K562 (cell line): ENCODE measurements at regions not wholly inside any gene's neighbourhood (a gene's known extent, or its start where the extent isn't known, plus 50 kb on each side); places are given as distances from the start of the nearest gene placed in this dataset.

ENCODE experiments used
- ATAC-seq: fragments of 200-7000 bp; cut with Tn5 transposase; 3 replicates; pipeline ENCODE4 v1.9.1; 2020; ENCODE audit warnings: moderate library complexity
- BruUV-seq: library from RNA; stranded (reverse); fragments of 400-500 nt; replicated peaks from 2 replicates; lab custom pipeline; 2021; lab: Mats Ljungman, UMichigan
- CTCF ChIA-PET: fragments of 300-600 bp; formaldehyde crosslinking; extraction: SDS; loops from one replicate; lab custom pipeline; 2021; ENCODE audit warnings: low intra/inter-chr PET ratio; lab: Yijun Ruan, JAX
- POLR2A ChIA-PET: fragments of 300-600, 350-650 bp; sonication (Branson Sonifier 250); formaldehyde crosslinking; extraction: SDS; loops from one replicate; lab custom pipeline; 2021; ENCODE audit warnings: antibody characterized with exemption, inconsistent platforms; lab: Yijun Ruan, JAX
- DNase-seq, 4 experiments: peaks; one replicate each; pipeline versions ENCODE4 v3.0.0 to v3.0.0-alpha.2; 2011 to 2018; ENCODE audit warnings: low spot score in 3 of 4, mixed read lengths in 3 of 4; ENCODE audit errors: extremely low read depth in 1 of 4
- FAIRE-seq: peaks from 2 replicates; lab custom pipeline; 2011; peaks lifted over from hg19 to GRCh38; lab: Jason Lieb, UNC
- H2AFZ ChIP-seq: 2 replicates; pipeline ENCODE4 v1.6.0; 2011; ENCODE audit warnings: low read depth, low read length, control low read depth, inconsistent platforms
- H3K27ac ChIP-seq: fragments of 200-600 bp; 3 replicates; pipeline ENCODE4 v1.8.0; 2011; ENCODE audit warnings: low read depth, mild to moderate bottlenecking, control low read depth, inconsistent platforms, low read length, moderate library complexity, mixed read lengths; ENCODE audit errors: extremely low read depth
- H3K27me3 ChIP-seq, 2 experiments: fragments of 300-600 bp in 1 of 2; 2 replicates in 1 of 2; 3 replicates in 1 of 2; pipeline versions ENCODE4 v1.6.0 to v1.8.0; 2011; ENCODE audit warnings: inconsistent platforms in 2 of 2, low read length in 2 of 2, mild to moderate bottlenecking in 1 of 2, mixed read lengths in 1 of 2, moderate library complexity in 1 of 2; ENCODE audit not compliant: control insufficient read depth in 2 of 2, insufficient read depth in 2 of 2
- H3K36me3 ChIP-seq: fragments of 300-600 bp; 3 replicates; pipeline ENCODE4 v1.8.0; 2011; ENCODE audit warnings: mild to moderate bottlenecking, low read length, inconsistent platforms; ENCODE audit not compliant: control insufficient read depth, insufficient read depth
- H3K4me1 ChIP-seq, 2 experiments: fragments of 200-600 bp in 1 of 2; replicated peaks in 1 of 2; 2 replicates in 1 of 2; 3 replicates in 1 of 2; pipeline versions ENCODE4 v1.5.1 to v1.8.0; 2011; ENCODE audit warnings: inconsistent platforms in 2 of 2, low read length in 2 of 2, mild to moderate bottlenecking in 1 of 2, mixed read lengths in 1 of 2, moderate library complexity in 1 of 2; ENCODE audit not compliant: control insufficient read depth in 2 of 2, insufficient read depth in 2 of 2
- H3K4me2 ChIP-seq: 2 replicates; pipeline ENCODE4 v1.6.1; 2011; ENCODE audit warnings: low read length, control low read depth, inconsistent platforms, mixed read lengths; ENCODE audit not compliant: insufficient read depth
- H3K4me3 ChIP-seq: fragments of 200-600 bp; sonication (generic), shearing (Covaris generic); 2 replicates; pipeline ENCODE4 v1.5.1; 2016; ENCODE audit warnings: control low read depth, inconsistent platforms
- H3K79me2 ChIP-seq: fragments of 200-600 bp; 3 replicates; pipeline ENCODE4 v1.8.0; 2011; ENCODE audit warnings: low read length, inconsistent platforms; ENCODE audit not compliant: control insufficient read depth, insufficient read depth
- H3K9ac ChIP-seq, 2 experiments: 2 replicates each; pipeline versions ENCODE4 v1.6.0 to v1.6.1; 2011; ENCODE audit warnings: low read depth in 2 of 2, low read length in 2 of 2, control low read depth in 1 of 2, inconsistent platforms in 1 of 2, mild to moderate bottlenecking in 1 of 2, mixed read lengths in 1 of 2; ENCODE audit not compliant: insufficient read depth in 1 of 2
- H3K9me1 ChIP-seq: one replicate; pipeline ENCODE4 v1.6.0; 2011; ENCODE audit warnings: inconsistent platforms, mild to moderate bottlenecking, low read length, moderate library complexity; ENCODE audit not compliant: control insufficient read depth, insufficient read depth
- H3K9me3 ChIP-seq: replicated peaks from 2 replicates; pipeline ENCODE4 v1.5.1; 2011; ENCODE audit warnings: low read depth, low read length, inconsistent platforms; ENCODE audit not compliant: control insufficient read depth, insufficient read depth
- H4K20me1 ChIP-seq: replicated peaks from 2 replicates; pipeline ENCODE4 v1.6.1; 2011; ENCODE audit warnings: low read length, inconsistent platforms, mixed read lengths; ENCODE audit not compliant: control insufficient read depth, insufficient read depth
- FOXO4 ChIP-seq: fragments of 450-650 bp; formaldehyde crosslinking; IDR thresholded peaks from 2 replicates; pipeline ENCODE4 v1.4.0; 2020; ENCODE audit warnings: mild to moderate bottlenecking, moderate library complexity
- HDAC6 ChIP-seq: IDR thresholded peaks from 2 replicates; pipeline ENCODE4 v1.6.1; 2012; ENCODE audit warnings: low read depth, mild to moderate bottlenecking, control low read depth, inconsistent platforms, low read length, moderate library complexity
- NFYB ChIP-seq: IDR thresholded peaks from 2 replicates; pipeline ENCODE4 v1.6.1; 2011; ENCODE audit warnings: mild to moderate bottlenecking, moderate library complexity; ENCODE audit not compliant: insufficient read length; ENCODE audit errors: extremely low read depth
- ZC3H8 ChIP-seq: fragments of 450-650 bp; IDR thresholded peaks from 2 replicates; pipeline ENCODE4 v1.6.1; 2017
- ZNF511 ChIP-seq: sonication (generic); formaldehyde crosslinking; IDR thresholded peaks from 2 replicates; pipeline ENCODE4 v1.8.0; 2022; ENCODE audit warnings: mild to moderate bottlenecking, missing genetic modification reagents
- WGBS: fragments of 100-300 bp; shearing (Covaris generic); methylation state at CpG from one replicate; pipeline ENCODE4 v1.1.6; 2016; ENCODE audit warnings: low coverage, mixed read lengths; ENCODE audit not compliant: insufficient coverage; ENCODE audit errors: missing lambda C conversion rate; 5-methylcytosine and 5-hydroxymethylcytosine counted together
- in situ Hi-C: fragments of 300-500 bp; cut with MboI; formaldehyde crosslinking; loops from 4 replicates; pipeline ENCODE4 v1.15.0; 2018; ENCODE audit warnings: inconsistent platforms, mixed read lengths
- intact Hi-C: fragments of 100-400 bp; cut with micrococcal nuclease; formaldehyde crosslinking; loops from 2 replicates; pipeline ENCODE4 v1.14.2; 2022

DNA sequence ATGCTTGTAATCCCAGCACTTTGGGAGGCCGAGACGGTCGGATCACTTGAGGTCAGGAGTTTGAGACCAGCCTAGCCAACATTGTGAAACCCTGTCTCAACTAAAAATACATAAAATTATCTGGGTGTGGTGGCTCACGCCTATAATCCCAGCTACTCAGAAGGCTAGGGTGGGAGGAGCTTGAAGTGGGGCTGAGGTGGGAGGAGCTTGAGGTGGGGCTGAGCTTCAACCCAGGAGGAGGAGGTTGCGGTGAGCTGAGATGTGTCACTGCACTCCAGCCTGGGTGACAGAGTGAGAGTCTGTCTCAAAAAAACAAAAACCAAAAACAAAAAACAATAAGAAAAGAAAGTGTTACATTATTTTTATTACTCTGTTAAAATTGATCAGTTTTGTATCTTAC lies 1164.4 kb upstream of the IGFBP7 start:
- CTCF ChIA-PET, result no interaction called here
- H3K4me3 ChIP-seq, result no peak overlapping the region
- WGBS, result 0% methylated on average over 4 of the region's 5 CpGs
- no TSS peak for BruUV-seq
- in situ Hi-C loops, result no loop called here
- no peak overlapping the region for H3K4me2 ChIP-seq
- H3K9ac ChIP-seq, result no peak overlapping the region
- FAIRE-seq (no peak), ATAC-seq (no peak), DNase-seq (no peak)
- no peak overlapping the region for H2AFZ ChIP-seq
- H3K27ac ChIP-seq, result no peak overlapping the region
- no peaks in the 10 kb centered on the region for H3K79me2 ChIP-seq
- no peaks in the 10 kb centered on the region for H3K9me1 ChIP-seq
- H3K9me3 ChIP-seq, result no peaks in the 10 kb centered on the region
- no peaks in the 10 kb centered on the region for H4K20me1 ChIP-seq
- intact Hi-C loops, result no loop called here
- POLR2A ChIA-PET, result interaction anchor here (1.0 kb wide), 1 partner anchor 176 kb away, joined by 3 read pairs; no protein-coding TSS in a partner anchor
- no peaks in the 10 kb centered on the region for H3K36me3 ChIP-seq
- H3K4me1 ChIP-seq, result no peaks in the 10 kb centered on the region
- H3K27me3 ChIP-seq, result no peaks in the 10 kb centered on the region
- TF ChIP-seq FOXO4 (no peak), HDAC6 (no peak), ZNF511 (CRISPR knock-in tag) (no peak), ZC3H8 (no peak), NFYB (no peak)
